GM21786 (cell line): ENCODE measurements at regions not wholly inside any gene's neighbourhood (a gene's known extent, or its start where the extent isn't known, plus 50 kb on each side); places are given as distances from the start of the nearest gene placed in this dataset.
"Not testable (repeated sequence)": the region's sequence is repeated elsewhere in the genome, so short reads cannot be mapped to it uniquely, and the experiment has no call there.

Source experiments
- ATAC-seq: cut with Tn5 transposase; IDR thresholded peaks from one replicate; pipeline ENCODE4 v1.9.1; 2021; ENCODE audit not compliant: unreplicated experiment

DNA sequence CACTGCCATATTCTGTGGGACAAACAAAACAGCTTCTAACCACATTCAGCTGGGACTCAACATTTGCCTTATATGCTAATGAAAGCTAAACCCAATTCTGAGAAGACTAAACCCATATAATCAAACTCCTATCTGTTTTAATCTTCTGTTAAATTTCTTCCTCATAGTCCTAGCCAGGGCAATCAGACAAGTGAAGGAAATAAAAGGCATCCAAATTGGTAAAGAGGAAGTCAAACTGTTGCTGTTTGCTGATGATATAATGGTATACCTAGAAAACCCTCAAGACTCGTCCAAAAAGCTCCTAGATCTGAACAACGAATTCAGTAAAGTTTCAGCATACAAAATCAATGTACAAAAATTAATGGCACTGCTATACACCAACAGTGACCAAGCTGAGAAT is 157.1 kb downstream of the PHLDA1 start:
- ATAC-seq = no peak

DNA sequence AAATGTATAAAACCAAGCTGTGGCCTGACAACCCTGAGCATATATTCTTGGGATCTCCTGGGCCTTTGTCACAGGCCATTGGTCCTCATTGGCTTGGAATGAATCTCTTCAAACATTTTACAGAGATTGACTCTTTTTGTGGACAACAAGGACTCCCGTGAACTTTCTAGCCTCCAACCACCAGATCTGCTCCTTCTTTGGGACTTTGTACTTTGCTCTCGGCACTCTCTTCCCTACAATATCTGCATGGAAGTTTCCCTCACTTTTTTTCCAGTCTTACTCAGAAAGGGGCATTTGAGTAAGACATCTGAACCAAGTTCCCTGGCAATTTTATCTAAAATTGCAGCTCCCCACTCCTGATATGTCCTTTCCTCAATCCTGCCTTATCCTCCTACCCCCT is 158.8 kb downstream of the PHLDA1 start:
- ATAC-seq = no peak

DNA sequence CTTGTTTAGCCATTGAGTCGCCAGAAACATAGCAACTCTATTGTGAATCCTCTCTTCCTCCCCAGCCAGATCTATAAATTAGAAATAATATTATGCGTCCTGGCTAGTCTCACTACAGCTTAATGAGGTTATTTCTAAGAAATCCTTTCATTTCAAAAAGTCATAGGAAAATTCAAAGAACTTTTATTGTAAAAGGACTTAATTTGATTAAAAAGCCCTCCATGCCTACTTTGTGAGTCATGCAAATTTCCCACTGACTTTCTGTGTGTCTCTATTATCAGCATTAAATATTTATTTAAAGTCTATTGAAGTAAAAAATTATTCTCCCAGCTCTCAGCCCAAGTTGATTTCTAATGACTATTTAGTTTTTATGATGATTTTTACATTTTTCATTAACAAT is 160.7 kb downstream of the PHLDA1 start:
- ATAC-seq = no peak

DNA sequence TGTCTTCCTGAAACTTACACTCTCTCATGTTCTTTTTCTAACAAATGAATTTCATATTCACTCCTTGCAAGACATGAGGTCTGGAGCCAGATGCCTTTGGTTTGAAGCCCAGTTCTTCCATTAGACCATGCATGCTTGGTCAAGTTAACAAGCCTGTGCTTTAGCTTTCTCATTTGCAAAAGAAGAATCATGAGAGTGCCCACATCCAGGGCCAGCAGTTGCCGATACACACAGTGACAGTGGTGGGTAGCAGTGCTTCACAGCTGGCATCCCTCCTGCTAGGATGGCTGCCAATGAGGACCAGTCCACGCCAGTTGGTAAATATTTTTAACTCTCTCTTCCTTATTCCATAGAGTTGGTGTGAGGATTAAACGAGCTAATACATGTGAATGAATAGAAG is 163.1 kb downstream of the PHLDA1 start:
- no peak for ATAC-seq

DNA sequence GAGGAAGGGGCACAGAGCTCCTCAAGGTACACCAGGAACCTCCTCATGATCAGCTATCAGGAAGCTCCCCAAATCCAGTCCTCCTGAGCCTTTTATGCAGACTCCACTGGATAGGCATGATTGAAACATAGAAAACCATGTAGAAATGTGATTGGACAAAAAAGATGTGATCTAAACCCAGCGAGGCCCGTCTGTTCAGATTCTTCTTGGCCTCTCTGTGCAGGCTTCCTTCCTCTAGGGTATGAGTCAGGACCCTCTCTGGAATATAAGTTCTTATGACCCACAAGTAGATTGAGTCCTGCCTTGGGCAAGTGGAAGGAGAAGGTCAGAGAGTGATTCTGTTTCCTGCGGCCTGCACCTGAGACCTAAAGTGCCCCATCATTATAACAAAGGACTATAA is 166.3 kb downstream of the PHLDA1 start:
- ATAC-seq = no peak

DNA sequence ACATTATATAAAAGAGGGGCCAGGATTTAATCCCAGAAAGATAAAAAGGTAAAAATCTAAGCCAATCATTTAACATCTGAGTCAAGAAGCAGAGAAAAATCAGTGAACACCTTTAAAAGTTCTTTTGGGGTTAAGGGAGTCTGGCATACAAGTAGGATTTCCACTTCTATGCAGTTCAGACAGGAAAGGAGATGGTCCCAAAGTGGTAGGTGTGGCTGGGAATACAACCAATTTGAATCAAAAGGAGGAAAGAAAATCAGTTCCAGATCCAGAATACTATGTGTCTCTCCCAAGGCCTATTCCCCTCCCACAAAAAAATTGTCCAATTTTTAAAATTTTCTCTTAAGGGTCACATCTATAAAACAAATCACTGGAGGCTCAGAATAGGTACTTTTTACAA is 167.4 kb downstream of the PHLDA1 start:
- ATAC-seq = no peak

DNA sequence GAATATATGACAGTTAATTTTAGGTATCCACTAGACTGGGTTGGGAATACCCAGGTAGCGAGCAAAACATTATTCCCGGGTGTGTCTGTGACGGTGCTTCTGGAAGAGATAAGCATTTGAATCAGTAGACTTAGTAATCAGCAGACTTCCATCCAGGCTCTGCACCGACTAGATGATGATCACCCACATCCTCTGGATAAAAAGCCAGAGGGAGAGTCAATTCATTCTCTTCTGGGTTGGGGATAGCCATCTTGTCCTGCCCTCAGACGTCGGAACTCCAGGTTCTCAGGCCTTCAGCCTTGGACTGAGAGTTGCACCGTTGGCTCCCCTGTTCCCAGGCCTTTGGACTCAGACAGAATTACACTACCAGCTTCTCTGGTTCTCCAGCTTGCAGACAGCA is 168.0 kb downstream of the PHLDA1 start:
- ATAC-seq = no peak

DNA sequence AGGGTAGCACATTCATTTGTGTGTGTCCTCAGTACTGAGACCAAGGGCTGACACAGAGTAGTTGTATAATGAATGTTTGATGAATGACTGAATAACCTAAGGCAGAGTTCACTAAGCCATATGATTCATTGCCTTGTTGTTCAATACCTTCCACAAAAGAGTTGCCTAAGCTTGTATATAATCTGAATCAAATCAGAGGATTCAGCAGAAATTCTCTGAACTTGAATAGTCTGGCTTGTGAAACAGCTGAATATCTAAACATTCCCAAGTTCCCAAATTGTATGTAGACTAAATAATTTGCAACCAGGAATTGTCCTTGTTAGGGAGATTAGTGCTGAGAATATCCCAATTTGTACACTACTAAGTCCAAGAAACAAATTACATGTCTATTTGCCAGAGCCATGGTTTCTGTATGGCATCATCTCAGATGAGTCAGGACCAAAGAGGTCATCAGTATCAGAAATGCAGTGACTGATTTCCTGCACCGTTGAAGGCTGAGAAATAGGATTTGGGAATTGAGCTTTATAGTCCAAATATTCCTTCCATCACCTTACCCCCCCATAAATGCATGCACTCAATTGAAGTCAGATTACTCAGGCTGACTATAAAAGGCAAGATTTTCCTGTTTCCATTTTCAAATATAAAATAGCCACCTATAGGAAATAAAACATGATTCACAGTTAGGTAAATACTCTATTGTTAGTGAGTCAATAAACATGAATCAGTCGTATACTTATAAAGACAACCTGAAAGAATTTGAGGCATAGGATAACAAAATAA is 168.7 kb downstream of the PHLDA1 start:
- ATAC-seq = no peak

DNA sequence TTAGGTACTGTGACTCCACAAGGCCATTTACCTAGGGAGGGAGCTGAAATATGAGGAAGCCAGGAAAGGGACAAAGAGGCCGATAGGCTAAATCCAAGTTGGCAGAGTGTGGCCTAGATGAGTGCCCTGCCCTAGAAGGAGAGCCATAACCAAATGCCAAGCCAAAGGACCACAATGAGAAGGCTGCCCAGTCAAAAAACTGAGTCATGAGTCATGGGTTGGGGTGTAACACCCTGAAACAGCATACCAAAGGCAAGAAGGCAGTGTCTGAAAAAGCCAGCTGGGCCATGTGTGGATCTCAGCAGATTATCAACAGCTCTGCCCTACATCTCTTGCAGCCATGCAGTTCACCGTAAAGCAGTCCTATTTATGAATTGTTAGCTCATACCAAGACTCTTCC is 171.7 kb downstream of the PHLDA1 start:
- no peak for ATAC-seq

DNA sequence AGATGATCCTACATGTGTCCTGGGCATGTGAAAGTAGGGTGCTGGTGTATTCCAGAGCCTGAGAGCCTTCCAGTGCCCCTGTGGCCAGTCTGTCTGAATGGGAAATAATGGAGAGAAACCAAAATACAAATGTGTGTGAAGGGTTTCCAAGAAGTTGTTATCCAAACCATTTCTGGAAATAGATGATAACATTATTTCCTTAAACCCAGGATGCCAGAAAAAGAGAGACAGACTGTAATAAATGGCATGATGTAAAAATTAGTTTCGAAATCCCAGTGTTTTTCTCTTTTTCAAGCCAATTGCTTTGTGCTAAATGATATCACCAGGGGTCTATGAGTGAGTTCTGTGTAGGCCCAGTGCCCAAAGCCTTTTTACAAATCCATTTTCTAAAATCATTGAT is 175.3 kb downstream of the PHLDA1 start:
- ATAC-seq = no peak

DNA sequence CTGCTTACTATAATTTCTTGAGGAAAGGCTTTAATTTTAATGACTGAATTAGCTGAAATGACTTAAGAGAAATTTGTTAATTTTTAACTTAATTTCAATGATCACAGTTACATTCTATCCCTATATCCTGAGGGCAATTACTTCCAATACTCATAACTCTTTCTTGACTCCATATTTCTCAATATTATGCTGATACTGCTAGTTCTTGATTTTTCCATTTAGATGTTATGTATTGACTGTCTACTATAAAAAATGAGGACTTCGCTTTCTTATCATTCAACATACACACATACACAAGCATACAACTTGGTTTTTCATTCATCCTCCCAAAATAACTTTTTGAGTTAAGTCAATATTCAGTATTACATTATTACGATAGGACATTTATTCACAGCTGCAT is 176.2 kb downstream of the PHLDA1 start:
- no peak for ATAC-seq

DNA sequence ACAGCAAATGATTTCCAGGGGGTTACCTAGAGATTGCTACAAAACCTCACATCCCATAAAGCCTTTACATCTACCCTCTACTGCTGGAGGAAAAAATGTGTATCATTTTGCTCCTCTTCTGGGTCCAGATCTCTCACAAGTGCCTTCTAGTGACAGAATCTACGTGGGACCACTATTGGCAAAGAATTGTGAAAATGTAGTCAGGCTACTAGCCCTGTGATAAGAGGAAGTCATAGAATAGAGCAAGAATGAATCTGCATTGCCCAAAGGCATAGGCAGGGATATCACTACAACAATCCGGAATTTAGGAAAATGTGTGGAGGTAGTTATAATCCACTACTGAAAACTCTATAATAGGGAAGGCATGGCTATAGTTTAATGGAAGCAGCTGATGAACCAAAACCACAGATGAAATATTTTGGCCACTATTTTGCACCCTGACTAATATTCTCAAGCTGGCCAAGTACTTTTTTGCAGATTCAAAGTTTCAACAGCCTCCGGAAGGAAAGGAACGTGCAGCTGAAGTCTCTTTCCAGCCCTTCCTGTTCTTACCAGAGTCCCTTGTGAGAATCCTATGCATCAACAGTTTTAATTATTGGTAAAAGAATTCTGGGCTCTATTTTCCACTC is 176.8 kb downstream of the PHLDA1 start:
- ATAC-seq = no peak

DNA sequence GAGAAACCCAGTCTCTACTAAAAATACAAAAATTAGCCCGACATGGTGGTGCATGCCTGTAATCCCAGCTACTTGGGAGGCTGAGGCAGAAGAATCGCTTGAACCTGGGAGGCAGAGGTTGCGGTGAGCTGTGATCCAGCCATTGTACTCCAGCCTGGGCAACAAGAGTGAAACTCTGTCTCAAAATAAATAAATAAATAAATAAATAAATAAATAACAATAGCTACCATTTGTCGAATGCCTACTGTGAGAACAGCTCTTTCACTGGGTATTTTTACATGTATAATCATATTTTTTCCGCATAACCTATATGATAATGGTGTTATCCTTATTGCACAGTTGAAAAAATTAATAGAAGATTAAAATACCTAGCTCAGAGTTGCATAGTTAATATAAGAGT is 177.4 kb downstream of the PHLDA1 start:
- not testable (repeated sequence) for ATAC-seq

DNA sequence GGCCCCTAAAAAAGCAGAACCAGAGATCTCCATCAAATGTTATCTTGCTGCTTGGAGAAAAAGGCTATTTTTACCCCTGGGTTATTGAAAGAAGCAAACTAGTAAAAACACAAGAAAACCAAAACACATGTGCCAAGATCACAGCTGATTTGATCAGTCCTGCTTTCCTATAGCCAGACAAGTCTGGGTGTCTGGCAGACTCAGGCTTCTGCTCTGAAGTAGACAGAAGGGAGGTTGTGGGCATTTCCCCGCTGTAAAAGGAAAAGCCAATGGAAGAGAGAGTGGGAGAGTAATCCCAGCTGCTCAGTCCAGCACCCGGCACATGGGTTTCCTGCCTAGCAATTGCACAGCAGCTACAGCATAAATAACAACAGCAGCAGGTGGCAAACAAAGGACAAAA is 177.9 kb downstream of the PHLDA1 start:
- ATAC-seq = no peak

DNA sequence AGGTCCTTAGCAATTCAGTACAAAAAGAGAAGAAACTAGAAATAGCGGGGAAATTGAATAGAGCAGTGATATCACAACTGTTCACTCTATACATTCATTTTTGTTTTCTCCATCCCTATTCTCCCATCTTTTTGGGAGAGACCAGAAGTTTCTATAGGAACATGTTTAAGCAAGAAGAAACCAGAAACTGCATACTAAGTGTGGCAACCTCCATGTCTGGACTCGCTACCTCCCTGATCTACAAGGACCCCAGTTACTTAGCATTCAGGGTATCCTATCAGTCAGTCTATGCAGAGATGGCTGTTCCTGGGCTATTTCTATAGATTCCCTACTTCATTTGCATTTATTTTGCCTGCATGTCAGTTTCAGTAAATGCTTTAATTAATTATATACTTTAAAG is 178.6 kb downstream of the PHLDA1 start:
- no peak for ATAC-seq

DNA sequence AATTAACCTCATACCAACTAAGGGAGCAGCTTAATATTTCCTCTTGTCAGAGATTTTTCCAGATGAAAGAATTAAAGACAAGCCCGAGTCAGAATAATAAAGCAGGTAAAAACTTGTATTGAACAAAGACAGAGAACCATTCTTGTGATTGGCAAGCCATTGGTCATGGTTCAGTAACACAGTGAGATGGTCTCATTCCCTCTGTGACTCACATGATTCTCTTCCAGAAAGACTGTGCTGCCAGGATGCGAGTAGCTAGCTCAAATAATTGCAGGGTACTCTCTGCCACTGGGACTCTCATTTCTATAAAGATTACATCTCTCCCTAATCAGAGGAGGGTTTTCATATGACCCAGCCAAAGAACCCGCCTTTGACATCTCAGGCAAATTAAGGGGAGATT is 179.4 kb downstream of the PHLDA1 start:
- ATAC-seq = no peak

DNA sequence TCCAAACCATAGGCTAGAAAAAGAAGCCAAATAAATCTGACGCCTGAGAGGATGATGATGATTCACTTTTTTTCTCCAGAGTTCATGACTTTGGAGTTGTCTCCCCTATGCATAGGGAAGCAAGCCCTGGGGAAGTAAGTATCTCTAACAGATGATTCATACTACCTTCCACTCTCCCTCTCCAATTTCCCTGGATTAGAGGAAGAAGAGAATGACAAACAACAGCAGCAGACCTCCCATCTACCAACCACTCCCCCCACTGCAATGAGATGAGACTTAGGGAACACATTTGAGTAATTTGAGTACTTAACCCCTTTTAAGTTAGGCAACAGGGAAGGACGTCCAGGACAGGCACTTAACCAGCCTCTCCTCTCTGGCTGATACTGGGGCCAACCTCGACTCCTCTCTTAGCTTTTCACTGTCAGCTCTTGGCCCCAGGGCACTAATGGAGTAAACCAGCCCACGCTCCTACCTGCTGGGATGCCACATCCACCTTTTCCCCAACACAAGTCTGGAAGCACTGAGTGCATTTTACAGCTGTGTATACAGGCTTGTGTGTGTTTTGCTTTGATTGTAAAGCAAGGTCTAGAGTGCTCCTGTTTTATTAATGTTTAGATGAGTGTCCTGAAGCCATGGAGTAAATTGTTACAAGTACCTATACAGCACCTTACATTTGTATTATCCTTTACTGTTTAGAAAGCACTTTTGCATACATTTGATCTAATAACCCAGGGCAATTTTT is 180.7 kb downstream of the PHLDA1 start:
- no peak for ATAC-seq

DNA sequence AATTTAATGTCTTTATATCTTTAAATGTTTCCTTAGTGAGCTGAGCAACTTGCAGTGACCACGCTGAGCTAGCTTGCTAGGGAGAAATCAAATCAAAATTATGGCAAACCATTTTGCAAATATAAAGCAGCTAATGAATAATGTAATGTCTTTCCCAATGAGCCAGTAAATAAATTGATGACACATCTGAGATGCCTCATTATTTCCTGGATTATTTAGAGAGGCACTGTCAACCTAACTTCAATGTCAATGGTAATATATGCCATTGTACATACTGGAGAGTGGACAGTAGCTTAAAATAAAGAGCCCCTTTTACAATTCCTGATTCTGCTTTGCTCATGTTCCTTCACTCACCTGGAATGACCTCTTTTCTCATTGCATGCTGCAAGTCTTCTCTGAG is 182.6 kb downstream of the PHLDA1 start:
- no peak for ATAC-seq

DNA sequence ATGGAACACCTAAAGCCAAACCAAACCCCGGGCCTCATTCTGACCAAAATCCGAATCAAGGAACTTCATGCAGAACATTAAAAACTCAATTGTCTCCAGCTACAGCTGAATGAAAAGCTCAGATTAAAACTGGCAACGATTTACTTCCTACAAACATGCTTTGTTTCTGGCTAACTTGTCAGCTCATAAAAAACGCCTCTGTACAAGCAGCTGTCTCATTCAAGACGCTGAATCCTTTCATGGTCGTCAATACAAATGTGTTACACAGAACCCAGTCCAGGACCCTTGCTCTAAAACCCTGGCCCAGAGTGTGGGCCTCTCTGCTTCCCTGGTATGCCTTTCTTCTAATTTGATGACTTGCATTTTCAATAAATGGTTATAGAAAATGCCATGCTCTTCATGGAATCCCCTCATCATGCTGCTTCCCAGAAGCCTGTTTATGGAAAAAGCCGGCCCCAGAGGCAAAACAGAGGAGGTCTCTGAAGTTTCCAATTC is 183.1 kb downstream of the PHLDA1 start:
- no peak for ATAC-seq

DNA sequence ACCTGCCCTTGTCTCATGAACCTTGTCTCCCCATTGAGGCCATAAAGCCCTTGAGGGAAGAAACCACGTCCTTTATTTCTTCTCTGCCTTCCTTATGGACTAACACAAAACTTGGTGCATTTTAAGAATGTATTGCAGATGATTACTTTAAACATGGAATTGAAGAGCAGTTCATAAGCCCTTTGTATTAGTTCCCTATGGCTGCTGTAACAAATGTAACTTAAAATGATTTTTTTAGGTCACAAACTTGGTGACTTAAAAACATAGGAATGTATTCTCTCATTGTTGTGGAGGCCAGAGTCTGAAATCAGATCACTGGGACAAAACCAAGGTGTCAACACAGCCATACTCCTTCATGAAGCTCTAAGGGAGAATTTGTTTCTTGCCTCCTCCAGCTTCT is 185.5 kb downstream of the PHLDA1 start:
- no peak for ATAC-seq

DNA sequence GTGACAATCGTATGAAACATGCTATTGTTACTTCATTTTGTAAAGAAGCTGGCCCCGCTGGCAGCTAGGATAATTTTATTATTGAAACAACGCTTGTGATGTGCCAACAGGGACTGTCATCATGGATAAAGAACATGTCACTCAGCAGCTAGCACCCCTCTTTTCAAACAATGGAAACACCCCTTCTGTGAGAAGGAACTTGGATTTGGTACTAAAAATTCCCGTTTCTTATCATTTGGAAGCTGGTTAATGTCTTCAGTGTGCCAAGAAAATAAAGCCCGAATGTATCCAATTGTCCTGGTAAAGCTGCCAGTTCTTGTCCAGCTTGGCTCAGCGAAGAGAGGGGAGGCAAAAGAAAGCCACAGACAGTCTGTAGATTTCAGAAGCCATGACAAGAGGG is 186.6 kb downstream of the PHLDA1 start:
- no peak for ATAC-seq
